ENCODE measurements at regions not wholly inside any gene's neighbourhood (a gene's known extent, or its start where the extent isn't known, plus 50 kb on each side); places are given as distances from the start of the nearest gene placed in this dataset.

DNA sequence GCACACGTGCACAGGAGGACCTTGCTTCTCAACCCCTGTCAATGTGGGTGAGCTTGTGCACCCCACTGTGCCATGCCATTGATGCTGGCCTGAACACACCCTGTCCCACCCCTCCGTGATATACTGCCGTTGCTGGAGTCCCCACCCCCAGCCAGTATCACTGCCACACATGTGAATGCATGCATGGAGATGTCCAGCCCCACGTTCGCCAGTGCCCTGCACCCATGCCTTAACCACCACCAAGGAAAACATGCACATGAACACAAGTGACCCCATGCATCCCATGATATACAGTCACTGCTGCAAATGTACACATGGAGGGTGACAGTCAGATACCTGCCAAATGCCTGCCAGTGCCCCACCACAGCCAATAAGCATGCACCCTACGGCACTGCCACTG is 692.5 kb upstream of the ZWINT start:
- H3K79me1 ChIP-seq (ENCODE audit: low read length) = no peaks in the 10 kb centered on the region

DNA sequence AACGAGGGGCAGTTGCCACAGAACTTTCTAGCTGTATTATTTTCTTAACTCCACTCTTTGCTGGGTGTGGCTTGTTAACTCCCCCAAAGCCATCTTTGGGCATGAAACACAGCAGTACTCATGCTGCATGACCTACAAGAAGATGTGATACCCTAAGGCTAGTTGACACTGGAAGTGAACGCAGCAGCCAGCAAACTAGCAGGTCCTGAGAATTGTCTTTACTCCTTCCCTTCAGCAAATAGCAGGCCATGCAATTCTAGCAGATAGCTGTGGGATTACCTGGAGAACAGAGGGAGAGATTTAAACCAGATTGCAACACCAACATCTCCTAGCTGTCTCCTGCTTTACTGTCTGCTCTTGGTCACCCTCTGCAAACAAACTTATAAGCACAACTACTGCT is 688.0 kb upstream of the ZWINT start:
- H3K9me3 ChIP-seq (ENCODE audit: insufficient read depth, low read depth, low read length) = no peaks in the 10 kb centered on the region
- no peak overlapping the region for H2BK120ac ChIP-seq (ENCODE audit: insufficient read depth, low read length, poor library complexity)
- no peaks in the 10 kb centered on the region for H3K79me1 ChIP-seq (ENCODE audit: low read length)
- no peak for DNase-seq
- H3K27me3 ChIP-seq (ENCODE audit: insufficient read depth, low read length) = no peaks in the 10 kb centered on the region
- no peak overlapping the region for H3K4ac ChIP-seq (ENCODE audit: low read depth, low read length)
- no peak overlapping the region for H2BK5ac ChIP-seq (ENCODE audit: low read depth, low read length, poor library complexity)
- no CpG with 5 or more reads among the region's 2 CpGs for WGBS (ENCODE audit: extremely low coverage, insufficient coverage, insufficient read length)
- peak overlapping the region; percentile 35 for H3K4me3 ChIP-seq (ENCODE audit: low read depth, low read length)
- H2BK12ac ChIP-seq (ENCODE audit: low read length) = no peak overlapping the region
- no peak overlapping the region for H3K9ac ChIP-seq (ENCODE audit: low read length)
- H3K79me2 ChIP-seq (ENCODE audit: control insufficient read depth, insufficient read depth, low read length, poor library complexity) = no peaks in the 10 kb centered on the region
- H3K27ac ChIP-seq (ENCODE audit: low read depth, low read length) = no peak overlapping the region
- H4K91ac ChIP-seq (ENCODE audit: low read depth, low read length) = no peak overlapping the region
- H3K4me2 ChIP-seq (ENCODE audit: low read length) = no peak overlapping the region
- H2AK5ac ChIP-seq (ENCODE audit: low read length) = no peak overlapping the region
- H3K4me1 ChIP-seq (ENCODE audit: control insufficient read depth in 1 of 2, insufficient read depth in 2 of 2, low read length in 2 of 2) = peaks cover 0 to 4% of the 10 kb centered on the region in 2 experiments
- H4K12ac ChIP-seq (ENCODE audit: low read depth, low read length) = no peak overlapping the region
- H4K8ac ChIP-seq (ENCODE audit: low read depth, low read length) = no peak overlapping the region
- no peak overlapping the region for H3K18ac ChIP-seq (ENCODE audit: low read length)
- H3K23ac ChIP-seq (ENCODE audit: low read length) = no peak overlapping the region
- H3K14ac ChIP-seq (ENCODE audit: low read length) = no peak overlapping the region
- H3K36me3 ChIP-seq (ENCODE audit: control insufficient read depth in 1 of 2, insufficient read depth in 2 of 2, low read length in 2 of 2) = no peaks in the 10 kb centered on the region
- H2AFZ ChIP-seq (ENCODE audit: insufficient read depth, low read length, poor library complexity) = no peak overlapping the region

More for the DNA sequence above, 692.5 kb upstream of the ZWINT start:
- Histone ChIP-seq H2BK120ac (ENCODE audit: insufficient read depth, low read length, poor library complexity) (no peak overlapping the region), H3K27ac (ENCODE audit: low read depth, low read length) (no peak overlapping the region), H4K91ac (ENCODE audit: low read depth, low read length) (no peak overlapping the region), H3K27me3 (ENCODE audit: insufficient read depth, low read length) (no peaks in the 10 kb centered on the region), H2BK12ac (ENCODE audit: low read length) (no peak overlapping the region), H3K4me2 (ENCODE audit: low read length) (no peak overlapping the region), H3K9me3 (ENCODE audit: insufficient read depth, low read depth, low read length) (no peaks in the 10 kb centered on the region), H3K14ac (ENCODE audit: low read length) (no peak overlapping the region), H3K9ac (ENCODE audit: low read length) (no peak overlapping the region), H3K4me3 (ENCODE audit: low read depth, low read length) (peak overlapping the region; percentile 3), H4K8ac (ENCODE audit: low read depth, low read length) (no peak overlapping the region), H3K18ac (ENCODE audit: low read length) (no peak overlapping the region), H3K79me2 (ENCODE audit: control insufficient read depth, insufficient read depth, low read length, poor library complexity) (no peaks in the 10 kb centered on the region), H3K4ac (ENCODE audit: low read depth, low read length) (no peak overlapping the region), H2AK5ac (ENCODE audit: low read length) (no peak overlapping the region), H3K36me3 (ENCODE audit: control insufficient read depth in 1 of 2, insufficient read depth in 2 of 2, low read length in 2 of 2) (no peaks in the 10 kb centered on the region), H2AFZ (ENCODE audit: insufficient read depth, low read length, poor library complexity) (no peak overlapping the region), H3K23ac (ENCODE audit: low read length) (no peak overlapping the region), H4K12ac (ENCODE audit: low read depth, low read length) (no peak overlapping the region), H3K4me1 (ENCODE audit: control insufficient read depth in 1 of 2, insufficient read depth in 2 of 2, low read length in 2 of 2) (peaks cover 0 to 4% of the 10 kb centered on the region in 2 experiments), H2BK5ac (ENCODE audit: low read depth, low read length, poor library complexity) (no peak overlapping the region)
- WGBS (ENCODE audit: extremely low coverage, insufficient coverage, insufficient read length) = no CpG with 5 or more reads among the region's 6 CpGs
- DNase-seq = no peak

DNA sequence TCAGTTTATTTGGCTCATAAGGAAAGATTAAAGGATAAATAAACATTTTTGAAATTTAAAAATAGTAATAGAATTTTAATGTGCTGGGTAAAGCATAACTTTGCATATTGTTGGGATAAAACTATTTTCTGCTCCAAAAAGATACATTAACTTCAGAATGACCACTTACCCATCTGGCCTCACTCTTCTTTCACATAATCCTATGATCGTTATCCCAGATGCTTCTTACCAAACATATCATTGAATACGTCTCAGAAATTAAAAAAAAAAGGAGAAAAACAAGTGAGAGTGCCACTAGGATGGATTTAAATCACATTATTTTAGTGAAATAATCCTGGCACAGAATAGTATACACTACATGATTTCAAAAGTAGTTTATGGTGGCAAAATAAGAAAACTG is 677.5 kb upstream of the ZWINT start:
- no peak for DNase-seq
- Histone ChIP-seq H3K4me1 (ENCODE audit: control insufficient read depth in 1 of 2, insufficient read depth in 2 of 2, low read length in 2 of 2) (no peaks in the 10 kb centered on the region), H3K4ac (ENCODE audit: low read depth, low read length) (no peak overlapping the region)

DNA sequence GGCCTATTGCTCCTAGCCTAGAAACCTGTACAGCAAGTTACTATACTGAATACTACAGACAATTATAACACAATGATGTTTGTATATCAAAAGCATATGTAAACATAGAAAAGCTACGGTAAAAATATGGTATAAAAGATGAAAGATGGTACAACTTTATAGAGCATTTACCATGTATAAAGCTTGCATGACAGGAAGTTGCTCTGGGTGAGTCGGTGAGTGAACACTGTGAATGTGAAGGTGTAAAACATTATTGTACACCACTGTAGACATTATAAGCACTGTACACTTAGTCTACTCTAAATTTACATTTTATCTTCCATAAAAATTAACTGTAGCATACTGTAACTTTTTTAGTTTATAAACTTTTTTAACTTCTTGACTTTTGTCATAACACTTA is 674.3 kb upstream of the ZWINT start:
- Histone ChIP-seq H3K4me1 (ENCODE audit: control insufficient read depth in 1 of 2, insufficient read depth in 2 of 2, low read length in 2 of 2) (no peaks in the 10 kb centered on the region), H3K27ac (ENCODE audit: low read depth, low read length) (no peak overlapping the region), H2AK5ac (ENCODE audit: low read length) (no peak overlapping the region), H3K9me3 (ENCODE audit: insufficient read depth, low read depth, low read length) (no peaks in the 10 kb centered on the region), H3K14ac (ENCODE audit: low read length) (no peak overlapping the region), H2BK12ac (ENCODE audit: low read length) (no peak overlapping the region), H3K79me2 (ENCODE audit: control insufficient read depth, insufficient read depth, low read length, poor library complexity) (no peaks in the 10 kb centered on the region), H4K12ac (ENCODE audit: low read depth, low read length) (no peak overlapping the region), H3K4me3 (ENCODE audit: low read depth, low read length) (no peak overlapping the region), H4K8ac (ENCODE audit: low read depth, low read length) (no peak overlapping the region), H3K27me3 (ENCODE audit: insufficient read depth, low read length) (no peaks in the 10 kb centered on the region), H2AFZ (ENCODE audit: insufficient read depth, low read length, poor library complexity) (no peak overlapping the region), H3K4me2 (ENCODE audit: low read length) (no peak overlapping the region), H3K9ac (ENCODE audit: low read length) (no peak overlapping the region), H3K79me1 (ENCODE audit: low read length) (no peaks in the 10 kb centered on the region), H3K23ac (ENCODE audit: low read length) (no peak overlapping the region), H4K91ac (ENCODE audit: low read depth, low read length) (no peak overlapping the region), H3K18ac (ENCODE audit: low read length) (no peak overlapping the region), H3K4ac (ENCODE audit: low read depth, low read length) (no peak overlapping the region), H3K36me3 (ENCODE audit: control insufficient read depth in 1 of 2, insufficient read depth in 2 of 2, low read length in 2 of 2) (no peaks in the 10 kb centered on the region), H2BK5ac (ENCODE audit: low read depth, low read length, poor library complexity) (no peak overlapping the region), H2BK120ac (ENCODE audit: insufficient read depth, low read length, poor library complexity) (no peak overlapping the region)
- DNase-seq = no peak
- WGBS (ENCODE audit: extremely low coverage, insufficient coverage, insufficient read length) = no CpG with 5 or more reads among the region's 2 CpGs

More for the DNA sequence above, 677.5 kb upstream of the ZWINT start:
- Histone ChIP-seq H2AFZ (ENCODE audit: insufficient read depth, low read length, poor library complexity) (no peak overlapping the region), H3K79me2 (ENCODE audit: control insufficient read depth, insufficient read depth, low read length, poor library complexity) (no peaks in the 10 kb centered on the region), H3K9me3 (ENCODE audit: insufficient read depth, low read depth, low read length) (no peaks in the 10 kb centered on the region), H3K9ac (ENCODE audit: low read length) (no peak overlapping the region), H3K23ac (ENCODE audit: low read length) (no peak overlapping the region), H3K4me3 (ENCODE audit: low read depth, low read length) (no peak overlapping the region), H3K27ac (ENCODE audit: low read depth, low read length) (no peak overlapping the region), H3K14ac (ENCODE audit: low read length) (no peak overlapping the region), H2BK120ac (ENCODE audit: insufficient read depth, low read length, poor library complexity) (no peak overlapping the region), H3K27me3 (ENCODE audit: insufficient read depth, low read length) (no peaks in the 10 kb centered on the region), H2AK5ac (ENCODE audit: low read length) (no peak overlapping the region), H4K8ac (ENCODE audit: low read depth, low read length) (no peak overlapping the region), H2BK5ac (ENCODE audit: low read depth, low read length, poor library complexity) (no peak overlapping the region), H3K18ac (ENCODE audit: low read length) (no peak overlapping the region), H3K79me1 (ENCODE audit: low read length) (no peaks in the 10 kb centered on the region), H3K36me3 (ENCODE audit: control insufficient read depth in 1 of 2, insufficient read depth in 2 of 2, low read length in 2 of 2) (no peaks in the 10 kb centered on the region), H2BK12ac (ENCODE audit: low read length) (no peak overlapping the region), H4K12ac (ENCODE audit: low read depth, low read length) (no peak overlapping the region), H4K91ac (ENCODE audit: low read depth, low read length) (no peak overlapping the region), H3K4me2 (ENCODE audit: low read length) (no peak overlapping the region)
- no CpG with 5 or more reads among the region's 2 CpGs for WGBS (ENCODE audit: extremely low coverage, insufficient coverage, insufficient read length)

Data from trophoblast cell (in vitro differentiated cells and primary cell).